IMR-90 (cell line): ENCODE measurements at regions not wholly inside any gene's neighbourhood (a gene's known extent, or its start where the extent isn't known, plus 50 kb on each side); places are given as distances from the start of the nearest gene placed in this dataset.

Experiments used
- ATAC-seq: fragments of 200-7000 bp; cut with Tn5 transposase; 2 replicates; pipeline ENCODE4 v1.9.1; 2020; ENCODE audit warnings: low read depth, mild to moderate bottlenecking, moderate library complexity
- BruUV-seq: library from RNA; stranded (reverse); fragments of 400-500 nt; replicated peaks from 2 replicates; lab custom pipeline; 2021; lab: Mats Ljungman, UMichigan
- CTCF ChIA-PET: fragments of 300-600 bp; formaldehyde crosslinking; extraction: SDS; loops from one replicate; lab custom pipeline; 2021; ENCODE audit warnings: antibody characterized with exemption; lab: Yijun Ruan, JAX
- POLR2A ChIA-PET: fragments of 300-600 bp; sonication (Branson Sonifier 250); formaldehyde crosslinking; loops from one replicate; lab custom pipeline; 2022; ENCODE audit warnings: antibody characterized with exemption; ENCODE audit not compliant: unreplicated experiment; lab: Charles Lee
- DNase-seq: peaks from one replicate; pipeline ENCODE4 v3.0.0; 2013
- H2AFZ ChIP-seq: replicated peaks from 2 replicates; pipeline ENCODE3; 2013; ENCODE audit warnings: low read length, mild to moderate bottlenecking; ENCODE audit not compliant: poor library complexity
- H2AK5ac ChIP-seq: 2 replicates; pipeline ENCODE4 v1.6.1; 2013; ENCODE audit warnings: low read depth, low read length, inconsistent platforms
- H2AK9ac ChIP-seq: replicated peaks from 2 replicates; pipeline ENCODE3; 2013; ENCODE audit warnings: mild to moderate bottlenecking, low read depth, low read length, moderate library complexity; ENCODE audit not compliant: poor library complexity
- H2BK120ac ChIP-seq: 2 replicates; pipeline ENCODE4 v1.6.1; 2013; ENCODE audit warnings: low read depth, low read length, inconsistent platforms
- H2BK15ac ChIP-seq: 3 replicates; pipeline ENCODE4 v1.6.1; 2013; ENCODE audit warnings: low read depth, low read length, inconsistent platforms
- H2BK20ac ChIP-seq: 2 replicates; pipeline ENCODE4 v1.6.1; 2013; ENCODE audit warnings: low read depth, mild to moderate bottlenecking, inconsistent platforms, low read length, moderate library complexity
- H2BK5ac ChIP-seq: 2 replicates; pipeline ENCODE4 v1.6.1; 2013; ENCODE audit warnings: mild to moderate bottlenecking, low read depth, low read length, inconsistent platforms; ENCODE audit not compliant: poor library complexity, severe bottlenecking
- H3K14ac ChIP-seq: replicated peaks from 2 replicates; pipeline ENCODE4 v1.6.1; 2013; ENCODE audit warnings: low read depth, low read length, inconsistent platforms
- H3K18ac ChIP-seq: 2 replicates; pipeline ENCODE4 v1.6.1; 2013; ENCODE audit warnings: low read depth, low read length, control low read depth
- H3K23ac ChIP-seq: 2 replicates; pipeline ENCODE4 v1.6.1; 2013; ENCODE audit warnings: low read depth, low read length, inconsistent platforms
- H3K27ac ChIP-seq: 2 replicates; pipeline ENCODE4 v1.5.1; 2013; ENCODE audit warnings: mild to moderate bottlenecking, control low read depth, low read length; ENCODE audit not compliant: insufficient read depth
- H3K27me3 ChIP-seq: 2 replicates; pipeline ENCODE4 v1.6.1; 2013; ENCODE audit warnings: low read length; ENCODE audit not compliant: control insufficient read depth, insufficient read depth
- H3K36me3 ChIP-seq: 2 replicates; pipeline ENCODE4 v1.6.1; 2013; ENCODE audit warnings: low read length, mixed read lengths; ENCODE audit not compliant: control insufficient read depth, insufficient read depth
- H3K4ac ChIP-seq: 2 replicates; pipeline ENCODE4 v1.6.1; 2013; ENCODE audit warnings: low read depth, low read length, inconsistent platforms
- H3K4me1 ChIP-seq: 2 replicates; pipeline ENCODE4 v1.6.1; 2013; ENCODE audit warnings: low read length, mixed read lengths; ENCODE audit not compliant: control insufficient read depth, insufficient read depth
- H3K4me2 ChIP-seq: 2 replicates; pipeline ENCODE4 v1.6.1; 2013; ENCODE audit warnings: low read depth, mild to moderate bottlenecking, control low read depth, low read length, moderate library complexity
- H3K4me3 ChIP-seq: 2 replicates; pipeline ENCODE4 v1.5.1; 2013; ENCODE audit warnings: low read depth, mild to moderate bottlenecking, control low read depth, low read length, moderate library complexity; ENCODE audit not compliant: insufficient read depth
- H3K56ac ChIP-seq: 2 replicates; pipeline ENCODE4 v1.6.1; 2013; ENCODE audit warnings: low read length, inconsistent platforms; ENCODE audit not compliant: insufficient read depth; ENCODE audit errors: extremely low read depth
- H3K79me1 ChIP-seq, 2 experiments: 2 replicates each; pipeline ENCODE4 v1.6.1; 2013; ENCODE audit warnings: low read length in 2 of 2, inconsistent platforms in 1 of 2, low read depth in 1 of 2
- H3K9ac ChIP-seq: 2 replicates; pipeline ENCODE4 v1.6.1; 2013; ENCODE audit warnings: low read depth, low read length, control low read depth
- H3K9me1 ChIP-seq: 2 replicates; pipeline ENCODE4 v1.6.1; 2013; ENCODE audit warnings: low read length, inconsistent platforms; ENCODE audit not compliant: insufficient read depth
- H3K9me3 ChIP-seq: 2 replicates; pipeline ENCODE4 v1.6.1; 2013; ENCODE audit warnings: low read length; ENCODE audit not compliant: control insufficient read depth, insufficient read depth
- H4K20me1 ChIP-seq: 2 replicates; pipeline ENCODE4 v1.6.1; 2013; ENCODE audit warnings: low read length, inconsistent platforms; ENCODE audit not compliant: insufficient read depth
- H4K5ac ChIP-seq: 2 replicates; pipeline ENCODE4 v1.6.1; 2013; ENCODE audit warnings: mild to moderate bottlenecking, low read depth, low read length, control low read depth
- H4K8ac ChIP-seq, 2 experiments: 2 replicates each; pipeline ENCODE4 v1.6.1; 2013; ENCODE audit warnings: low read depth in 2 of 2, low read length in 2 of 2, control low read depth in 1 of 2, inconsistent platforms in 1 of 2
- H4K91ac ChIP-seq: 2 replicates; pipeline ENCODE4 v1.6.1; 2013; ENCODE audit warnings: low read depth, low read length, inconsistent platforms; ENCODE audit not compliant: insufficient read depth
- BHLHE40 ChIP-seq: fragments of 150-350 bp; IDR thresholded peaks from 2 replicates; pipeline ENCODE4 v1.6.1; 2016; ENCODE audit warnings: mild to moderate bottlenecking, low read depth, low read length
- CEBPB ChIP-seq: IDR thresholded peaks from 2 replicates; pipeline ENCODE4 v1.6.1; 2012; ENCODE audit warnings: low read depth, low read length, improper control_type of control experiment
- CHD1 ChIP-seq: IDR thresholded peaks from 2 replicates; pipeline ENCODE4 v1.6.1; 2012; ENCODE audit warnings: low read depth, low read length, improper control_type of control experiment
- FOS ChIP-seq: fragments of 150-350 bp; IDR thresholded peaks from 2 replicates; pipeline ENCODE4 v1.6.1; 2016; ENCODE audit warnings: low read depth, low read length
- MAFK ChIP-seq: IDR thresholded peaks from 2 replicates; pipeline ENCODE4 v1.6.1; 2012; ENCODE audit warnings: low read depth, low read length, improper control_type of control experiment
- MAZ ChIP-seq: IDR thresholded peaks from 2 replicates; pipeline ENCODE4 v1.6.1; 2012; ENCODE audit warnings: low read depth, mild to moderate bottlenecking, low read length, improper control_type of control experiment, moderate library complexity, borderline replicate concordance
- MXI1 ChIP-seq: IDR thresholded peaks from 2 replicates; pipeline ENCODE4 v1.6.1; 2012; ENCODE audit warnings: low read depth, mild to moderate bottlenecking, low read length, moderate library complexity, borderline replicate concordance
- NFE2L2 ChIP-seq: fragments of 150-350 bp; IDR thresholded peaks from 2 replicates; pipeline ENCODE4 v1.6.1; 2016; ENCODE audit warnings: low read depth, mild to moderate bottlenecking, low read length
- POLR2A ChIP-seq: IDR thresholded peaks from 2 replicates; pipeline ENCODE4 v1.6.1; 2012; ENCODE audit warnings: mild to moderate bottlenecking, low read depth, low read length
- RCOR1 ChIP-seq: IDR thresholded peaks from 2 replicates; pipeline ENCODE4 v1.6.1; 2012; ENCODE audit warnings: mild to moderate bottlenecking, low read length, improper control_type of control experiment; ENCODE audit not compliant: insufficient replicate concordance
- RFX5 ChIP-seq: IDR thresholded peaks from 2 replicates; pipeline ENCODE4 v1.8.0; 2012; ENCODE audit warnings: low read depth, mild to moderate bottlenecking, low read length, moderate library complexity
- SMC3 ChIP-seq: fragments of 150-350 bp; IDR thresholded peaks from 2 replicates; pipeline ENCODE4 v1.6.1; 2016; ENCODE audit warnings: low read depth, mild to moderate bottlenecking, antibody characterized with exemption, low read length, moderate library complexity
- WGBS, 2 experiments: methylation state at CpG; one replicate each; pipeline versions ENCODE4 v1.1.5 to v1.1.7; 2013; ENCODE audit warnings: missing lambda C conversion rate in 2 of 2; ENCODE audit not compliant: insufficient read length in 1 of 2; ENCODE audit errors: extremely low coverage in 2 of 2; 5-methylcytosine and 5-hydroxymethylcytosine counted together
- dilution Hi-C: fragments of 300-500 bp; cut with HindIII; formaldehyde crosslinking; loops from one replicate; pipeline ENCODE4 v1.14.3; 2018; ENCODE audit warnings: low sequenced_read_pairs; ENCODE audit not compliant: unreplicated experiment
- in situ Hi-C: fragments of 300-500 bp; cut with MboI; formaldehyde crosslinking; loops from 3 replicates; pipeline ENCODE4 v1.14.3; 2019; ENCODE audit warnings: low sequenced_read_pairs, inconsistent platforms, mixed read lengths
- intact Hi-C: fragments of 100-400 bp; cut with micrococcal nuclease; formaldehyde crosslinking; loops from 2 replicates; pipeline ENCODE4 v1.10.0; 2022
- TF ChIP-seq, protein P1 (sequence below): fragments of 150-350 bp; IDR thresholded peaks from 2 replicates; pipeline ENCODE4 v1.6.1; 2017; ENCODE audit warnings: mild to moderate bottlenecking, antibody characterized with exemption, low read length, low read depth
- TF ChIP-seq, protein P2 (sequence below): conservative IDR thresholded peaks from 2 replicates; pipeline ENCODE4 v1.5.1; 2012; ENCODE audit warnings: mild to moderate bottlenecking, low read depth, low read length, improper control_type of control experiment
- TF ChIP-seq, protein P3 (sequence below): fragments of 150-350 bp; IDR thresholded peaks from 2 replicates; pipeline ENCODE4 v1.6.1; 2016; ENCODE audit warnings: low read depth, mild to moderate bottlenecking, low read length, moderate library complexity, borderline replicate concordance

DNA sequence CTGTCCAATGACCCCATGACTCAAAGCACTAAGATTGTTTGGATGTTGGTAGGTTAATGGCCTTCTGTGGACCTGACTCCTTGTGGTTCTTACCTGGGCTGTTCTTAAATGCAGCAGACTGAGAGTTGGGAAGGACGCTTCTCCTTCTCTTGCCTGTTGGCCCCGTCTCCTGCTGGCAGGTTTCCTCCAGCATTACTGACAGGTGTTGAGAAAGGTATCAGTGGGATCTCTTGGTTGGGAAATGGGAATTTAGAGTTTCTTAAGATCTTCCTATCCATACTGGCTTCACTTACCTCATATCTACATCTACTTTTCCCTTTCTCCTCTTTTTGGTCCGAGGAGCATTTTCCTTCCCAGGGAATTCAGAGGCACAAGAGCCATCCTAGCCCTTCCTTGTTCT lies 57.9 kb downstream of the TET3 start:
- WGBS, 2 experiments: 80% methylated on average over 1 of the region's 3 CpGs; no CpG with 5 or more reads in 1 of the 2 experiments
- Histone ChIP-seq H3K36me3 (peaks cover 1% of the 10 kb centered on the region; the same call in 1 of the 2 replicates), H3K9me1 (peaks cover 18% of the 10 kb centered on the region; the same call in 1 of the 2 replicates), H3K14ac (no peak overlapping the region), H3K23ac (no peak overlapping the region), H3K56ac (no peak overlapping the region), H2AFZ (no peak overlapping the region), H4K8ac (no peak overlapping the region), H3K4me1 (0 out of 2 replicates have a peak, but pooled peaks cover 2% of the 10 kb centered on the region), H2BK120ac (no peak overlapping the region), H3K27me3 (no peaks in the 10 kb centered on the region), H4K20me1 (peaks cover 43% of the 10 kb centered on the region), H2AK5ac (no peak overlapping the region), H3K4me2 (no peak overlapping the region), H2BK15ac (no peak overlapping the region), H4K91ac (no peak overlapping the region), H2AK9ac (no peak overlapping the region), H3K79me1 (peaks cover 28 to 67% of the 10 kb centered on the region in 2 experiments), H3K9me3 (no peaks in the 10 kb centered on the region), H2BK20ac (no peak overlapping the region), H3K27ac (no peak overlapping the region), H3K18ac (no peak overlapping the region), H3K9ac (no peak overlapping the region), H3K4me3 (no peak overlapping the region), H4K5ac (no peak overlapping the region), H2BK5ac (no peak overlapping the region), H3K4ac (no peak overlapping the region)
- POLR2A ChIA-PET: no interaction called here
- dilution Hi-C loops (no loop called here), in situ Hi-C loops (no loop called here), intact Hi-C loops (no loop called here)
- no TSS peak for BruUV-seq
- DNase-seq (no peak), ATAC-seq (no peak)
- CTCF ChIA-PET: no interaction called here
- TF ChIP-seq, protein P1, sequence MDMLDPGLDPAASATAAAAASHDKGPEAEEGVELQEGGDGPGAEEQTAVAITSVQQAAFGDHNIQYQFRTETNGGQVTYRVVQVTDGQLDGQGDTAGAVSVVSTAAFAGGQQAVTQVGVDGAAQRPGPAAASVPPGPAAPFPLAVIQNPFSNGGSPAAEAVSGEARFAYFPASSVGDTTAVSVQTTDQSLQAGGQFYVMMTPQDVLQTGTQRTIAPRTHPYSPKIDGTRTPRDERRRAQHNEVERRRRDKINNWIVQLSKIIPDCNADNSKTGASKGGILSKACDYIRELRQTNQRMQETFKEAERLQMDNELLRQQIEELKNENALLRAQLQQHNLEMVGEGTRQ: no peak
- TF ChIP-seq, protein P2, sequence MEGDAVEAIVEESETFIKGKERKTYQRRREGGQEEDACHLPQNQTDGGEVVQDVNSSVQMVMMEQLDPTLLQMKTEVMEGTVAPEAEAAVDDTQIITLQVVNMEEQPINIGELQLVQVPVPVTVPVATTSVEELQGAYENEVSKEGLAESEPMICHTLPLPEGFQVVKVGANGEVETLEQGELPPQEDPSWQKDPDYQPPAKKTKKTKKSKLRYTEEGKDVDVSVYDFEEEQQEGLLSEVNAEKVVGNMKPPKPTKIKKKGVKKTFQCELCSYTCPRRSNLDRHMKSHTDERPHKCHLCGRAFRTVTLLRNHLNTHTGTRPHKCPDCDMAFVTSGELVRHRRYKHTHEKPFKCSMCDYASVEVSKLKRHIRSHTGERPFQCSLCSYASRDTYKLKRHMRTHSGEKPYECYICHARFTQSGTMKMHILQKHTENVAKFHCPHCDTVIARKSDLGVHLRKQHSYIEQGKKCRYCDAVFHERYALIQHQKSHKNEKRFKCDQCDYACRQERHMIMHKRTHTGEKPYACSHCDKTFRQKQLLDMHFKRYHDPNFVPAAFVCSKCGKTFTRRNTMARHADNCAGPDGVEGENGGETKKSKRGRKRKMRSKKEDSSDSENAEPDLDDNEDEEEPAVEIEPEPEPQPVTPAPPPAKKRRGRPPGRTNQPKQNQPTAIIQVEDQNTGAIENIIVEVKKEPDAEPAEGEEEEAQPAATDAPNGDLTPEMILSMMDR: no peak
- no peak for TF ChIP-seq CEBPB
- TF ChIP-seq NFE2L2: no peak
- TF ChIP-seq BHLHE40: no peak
- TF ChIP-seq MXI1: no peak
- TF ChIP-seq CHD1: no peak
- TF ChIP-seq, protein P3, sequence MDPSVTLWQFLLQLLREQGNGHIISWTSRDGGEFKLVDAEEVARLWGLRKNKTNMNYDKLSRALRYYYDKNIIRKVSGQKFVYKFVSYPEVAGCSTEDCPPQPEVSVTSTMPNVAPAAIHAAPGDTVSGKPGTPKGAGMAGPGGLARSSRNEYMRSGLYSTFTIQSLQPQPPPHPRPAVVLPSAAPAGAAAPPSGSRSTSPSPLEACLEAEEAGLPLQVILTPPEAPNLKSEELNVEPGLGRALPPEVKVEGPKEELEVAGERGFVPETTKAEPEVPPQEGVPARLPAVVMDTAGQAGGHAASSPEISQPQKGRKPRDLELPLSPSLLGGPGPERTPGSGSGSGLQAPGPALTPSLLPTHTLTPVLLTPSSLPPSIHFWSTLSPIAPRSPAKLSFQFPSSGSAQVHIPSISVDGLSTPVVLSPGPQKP: no peak
- no peak for TF ChIP-seq RCOR1
- no peak for TF ChIP-seq FOS
- no peak for TF ChIP-seq MAFK
- TF ChIP-seq SMC3: no peak
- TF ChIP-seq RFX5: no peak
- TF ChIP-seq POLR2A: no peak
- no peak for TF ChIP-seq MAZ
